Fibroblast of skin of abdomen (primary cell): ENCODE measurements at regions not wholly inside any gene's neighbourhood (a gene's known extent, or its start where the extent isn't known, plus 50 kb on each side); places are given as distances from the start of the nearest gene placed in this dataset.
"Not testable (repeated sequence)": the region's sequence is repeated elsewhere in the genome, so short reads cannot be mapped to it uniquely, and the experiment has no call there.

ENCODE experiments used
- DNase-seq: peaks from one replicate; pipeline ENCODE4 v3.0.0-alpha.2; 2013

DNA sequence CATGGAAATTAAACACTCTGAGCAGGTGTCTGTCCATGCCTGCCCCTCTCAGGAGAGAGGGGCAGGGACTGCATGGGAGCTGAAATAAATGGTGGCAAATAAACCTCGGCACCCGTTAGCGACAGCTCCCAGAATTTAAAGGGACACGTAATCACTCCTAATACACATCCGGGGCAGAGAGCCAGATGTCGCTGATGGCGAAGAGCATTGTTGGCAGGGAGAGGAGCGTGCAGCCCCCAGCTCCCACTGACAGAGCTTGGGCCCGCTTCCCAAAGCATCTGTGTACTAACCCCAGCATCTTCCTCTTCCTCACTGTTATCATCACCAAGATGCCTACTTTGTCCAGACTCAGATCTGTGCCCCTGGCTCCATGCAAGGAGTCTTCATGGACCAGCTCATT lies 85.8 kb downstream of the IRX5 start:
- DNase-seq: no peak

GRCh38 chr16:55017321-55017720 lies 86.7 kb downstream of the IRX5 start:
- no peak for DNase-seq

DNA sequence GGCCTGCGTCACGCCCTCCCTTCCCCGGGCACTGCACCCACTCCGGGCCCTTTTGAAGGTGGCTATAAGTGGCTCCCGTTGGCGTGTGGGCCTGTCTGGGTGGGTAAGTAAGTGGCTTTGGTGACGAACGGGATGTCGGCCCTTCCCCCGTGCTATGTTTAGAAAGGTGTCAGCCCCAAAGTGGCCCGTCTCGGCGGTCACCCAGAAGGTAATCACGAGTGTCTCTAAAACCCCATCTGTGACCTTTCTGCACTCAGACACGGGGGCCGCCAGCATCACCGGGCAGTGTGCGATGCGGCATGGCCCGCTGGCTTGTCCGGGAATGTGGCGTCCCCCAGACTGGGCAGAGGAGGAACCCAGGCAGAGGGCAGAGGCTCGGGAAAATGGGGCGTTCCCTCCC lies 88.2 kb downstream of the IRX5 start:
- DNase-seq: no peak

- DNase-seq: no peak
Observed at GRCh38 chr16:55019419-55020131, 88.9 kb downstream of the IRX5 start.

GRCh38 chr16:55021595-55022475 lies 91.2 kb downstream of the IRX5 start:
- DNase-seq: peak; percentile 47

DNA sequence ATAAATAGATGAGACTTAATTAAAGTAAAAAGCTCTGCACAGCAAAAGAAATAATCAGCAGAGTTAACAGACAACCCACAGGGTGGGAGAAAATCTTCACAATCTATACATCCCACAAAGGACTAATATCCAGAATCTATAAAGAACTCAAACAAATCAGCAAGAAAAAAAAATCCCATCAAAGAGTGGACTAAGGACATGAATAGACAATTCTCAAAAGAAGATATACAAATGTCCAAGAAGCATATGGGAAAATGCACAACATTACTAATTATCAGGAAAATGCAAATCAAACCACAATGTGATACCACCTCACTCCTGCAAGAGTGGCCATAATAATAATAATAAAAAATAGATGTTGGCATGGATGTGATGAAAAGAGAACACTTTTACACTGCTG lies 96.6 kb downstream of the IRX5 start:
- DNase-seq: not testable (repeated sequence)

GRCh38 chr16:55029509-55029908 lies 98.8 kb downstream of the IRX5 start:
- DNase-seq: no peak

DNA sequence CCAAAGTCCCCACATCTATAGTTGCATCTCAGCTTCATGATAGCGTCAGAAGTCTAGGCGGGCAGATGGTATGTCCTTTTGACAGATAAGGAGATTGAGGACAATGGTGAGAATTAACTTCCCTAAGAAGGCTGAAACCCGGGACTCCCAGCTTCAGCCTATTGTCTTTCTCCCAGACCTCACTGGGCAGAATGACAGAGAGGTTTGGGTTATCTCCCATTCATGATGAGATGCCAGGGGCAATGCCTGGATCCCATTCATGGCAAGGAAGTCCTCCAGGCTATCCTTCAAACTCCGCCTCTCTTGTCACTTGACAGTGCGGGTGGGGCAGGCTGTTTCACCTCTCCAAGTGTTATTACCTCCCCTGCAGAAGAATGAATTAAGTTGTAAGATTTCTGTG lies 100.3 kb downstream of the IRX5 start:
- no peak for DNase-seq

GRCh38 chr16:55031481-55031880 lies 100.8 kb downstream of the IRX5 start:
- no peak for DNase-seq

- DNase-seq: no peak
Observed at GRCh38 chr16:55033225-55034156, 102.8 kb downstream of the IRX5 start.

DNA sequence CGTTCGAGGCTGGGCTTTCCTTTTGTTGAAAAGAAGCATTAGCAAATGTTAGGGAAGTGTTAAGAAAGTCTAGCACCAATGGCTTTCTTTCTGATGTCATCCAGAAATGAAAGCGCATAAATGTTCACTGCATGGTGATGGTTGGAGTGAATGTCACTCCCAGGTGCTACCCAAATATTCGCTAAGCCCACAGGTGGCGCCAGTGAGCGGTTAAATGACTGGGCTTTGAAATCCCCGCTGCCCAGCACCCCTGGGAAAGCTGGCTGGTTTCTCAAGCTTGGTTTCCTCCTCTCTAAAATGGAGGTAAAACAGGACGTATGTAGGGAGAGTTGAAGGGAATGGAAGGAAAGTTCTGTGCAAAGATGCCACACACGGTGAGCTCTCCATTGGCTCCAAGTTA lies 104.4 kb downstream of the IRX5 start:
- peak; percentile 16 for DNase-seq

DNA sequence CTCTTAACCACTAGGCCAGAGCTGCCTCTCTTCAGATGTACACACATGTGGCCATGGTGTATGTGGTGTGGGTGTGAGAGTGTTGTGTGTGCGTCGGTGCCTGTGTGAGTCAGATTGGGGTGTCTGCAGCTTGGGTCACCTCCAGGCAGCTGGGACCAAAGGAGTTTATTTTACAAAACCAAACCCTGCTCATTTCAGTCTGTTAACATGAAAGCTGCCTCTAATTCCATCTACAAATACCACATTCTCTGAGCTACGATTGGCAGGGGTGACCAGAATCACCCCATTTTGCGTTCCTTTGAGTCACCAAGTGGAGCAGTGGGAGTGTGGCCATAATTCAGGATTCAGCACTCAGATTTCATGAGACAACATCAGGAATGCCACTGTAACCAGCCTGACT lies 105.3 kb downstream of the IRX5 start:
- peak; percentile 68 for DNase-seq

- no peak for DNase-seq
Observed at GRCh38 chr16:55036371-55036821, 105.7 kb downstream of the IRX5 start.

GRCh38 chr16:55037046-55037445 lies 106.4 kb downstream of the IRX5 start:
- no peak for DNase-seq

DNA sequence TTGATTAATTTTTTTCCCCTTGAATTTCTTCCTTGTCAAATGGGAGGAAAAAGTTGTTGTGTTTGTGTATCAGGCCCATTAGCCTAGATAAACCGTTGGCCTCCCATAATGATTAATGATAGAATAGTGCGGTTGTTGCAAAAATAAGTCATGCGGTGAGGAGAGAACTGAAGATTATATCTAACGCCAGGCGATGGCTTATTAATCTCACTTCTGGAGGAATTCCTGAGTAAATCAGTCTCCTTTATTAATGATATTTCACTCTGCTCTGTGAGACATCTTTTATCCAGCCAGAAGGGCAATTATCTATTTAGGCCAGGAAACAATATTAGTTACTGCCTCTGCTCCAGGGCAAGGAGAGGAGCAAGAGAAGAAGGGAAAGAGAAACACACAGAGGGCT lies 107.3 kb downstream of the IRX5 start:
- no peak for DNase-seq

- DNase-seq: no peak
Observed at GRCh38 chr16:55039042-55039441, 108.4 kb downstream of the IRX5 start.

- no peak for DNase-seq
Observed at GRCh38 chr16:55039511-55039910, 108.8 kb downstream of the IRX5 start.

DNA sequence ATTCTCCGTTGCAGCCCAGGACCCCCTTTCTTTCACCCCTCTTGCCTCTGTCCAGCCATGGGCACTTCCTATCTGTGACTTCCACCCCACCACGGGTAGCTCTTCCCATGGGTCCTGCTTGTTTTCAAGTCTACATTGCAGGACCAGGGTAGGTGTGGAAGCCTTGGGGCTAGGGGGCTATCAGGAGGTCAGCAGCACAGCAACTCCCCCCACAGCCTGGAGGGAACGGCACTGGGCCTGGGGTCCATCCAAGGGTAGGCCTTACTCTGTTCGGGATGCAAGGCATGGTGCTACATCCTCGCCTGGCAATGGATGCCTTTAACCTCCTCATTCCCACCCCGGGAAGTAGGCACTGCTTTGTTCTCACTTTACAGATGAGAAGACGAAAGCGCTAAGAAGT lies 109.3 kb downstream of the IRX5 start:
- no peak for DNase-seq

- DNase-seq: no peak
Observed at GRCh38 chr16:55040366-55041086, 109.9 kb downstream of the IRX5 start.

DNA sequence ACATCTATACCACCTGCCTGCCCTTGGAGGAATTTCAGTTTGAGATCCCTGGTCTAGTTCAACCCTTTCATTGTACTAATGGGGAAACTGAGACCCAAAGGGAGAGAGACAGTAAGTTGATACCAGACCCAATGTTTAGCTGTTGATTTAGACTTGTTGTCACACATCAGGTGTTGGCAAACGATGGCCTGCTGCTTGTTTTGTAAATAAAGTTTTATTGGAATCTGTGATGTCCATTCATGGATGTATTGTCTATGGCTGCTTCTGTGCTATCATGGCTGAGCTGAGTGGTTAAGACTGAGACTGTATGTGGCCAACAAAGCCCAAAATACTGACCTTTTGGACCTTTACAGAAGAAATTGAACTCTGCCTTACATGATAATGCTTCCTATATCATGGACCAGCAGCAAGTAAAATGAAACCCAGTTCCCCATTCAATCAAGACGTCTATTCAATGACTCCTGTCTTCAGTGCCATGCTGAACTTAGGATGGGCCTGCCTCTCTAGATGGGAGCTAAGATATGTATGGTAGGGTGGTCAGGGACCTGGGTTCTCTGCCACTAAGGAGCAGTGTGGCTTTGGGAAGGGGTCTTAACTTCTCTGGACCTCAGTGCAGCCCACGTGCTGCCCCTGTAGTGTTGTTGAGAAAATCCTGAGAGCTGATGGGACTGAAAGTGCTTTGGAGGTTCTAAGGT lies 111.0 kb downstream of the IRX5 start:
- DNase-seq: no peak
